ENCODE measurements at regions not wholly inside any gene's neighbourhood (a gene's known extent, or its start where the extent isn't known, plus 50 kb on each side); places are given as distances from the start of the nearest gene placed in this dataset.

GRCh38 chr9:108724122-108724521, 131.7 kb downstream of the ACTL7B start:
- TF ChIP-seq POLR2A (IDR thresholded peaks at IDR 0.05; ENCODE audit: low read depth): no peak
- no peak for TF ChIP-seq CTCF (IDR thresholded peaks at IDR 0.05)
- no peak for TF ChIP-seq EP300 (IDR thresholded peaks at IDR 0.05)
